ENCODE measurements at regions not wholly inside any gene's neighbourhood (a gene's known extent, or its start where the extent isn't known, plus 50 kb on each side); places are given as distances from the start of the nearest gene placed in this dataset.
"Not testable (repeated sequence)": the region's sequence is repeated elsewhere in the genome, so short reads cannot be mapped to it uniquely, and the experiment has no call there.

- no peak for DNase-seq
Measured at GRCh38 chr3:176619833-176620232, 577.4 kb downstream of the TBL1XR1 start.

- DNase-seq, result no peak
Measured at GRCh38 chr3:176615826-176616225, 581.5 kb downstream of the TBL1XR1 start.

GRCh38 chr3:176611703-176612102 lies 585.6 kb downstream of the TBL1XR1 start:
- no peak for DNase-seq

GRCh38 chr3:176609361-176609760 lies 587.9 kb downstream of the TBL1XR1 start:
- no peak for DNase-seq

- DNase-seq, result not testable (repeated sequence)
Measured at GRCh38 chr3:176605553-176605952, 591.7 kb downstream of the TBL1XR1 start.

- no peak for DNase-seq
Measured at GRCh38 chr3:176595307-176595706, 602.0 kb downstream of the TBL1XR1 start.

- DNase-seq, result peak; percentile 30
Measured at GRCh38 chr3:176590722-176591121, 606.6 kb downstream of the TBL1XR1 start.

GRCh38 chr3:176587089-176587488 lies 610.2 kb downstream of the TBL1XR1 start:
- no peak for DNase-seq

- DNase-seq, result no peak
Measured at GRCh38 chr3:176584413-176585176, 612.7 kb downstream of the TBL1XR1 start.

GRCh38 chr3:176583956-176584355 lies 613.3 kb downstream of the TBL1XR1 start:
- DNase-seq, result no peak

GRCh38 chr3:176581589-176581988 lies 615.7 kb downstream of the TBL1XR1 start:
- DNase-seq, result no peak

- DNase-seq, result no peak
Measured at GRCh38 chr3:176579711-176580185, 617.5 kb downstream of the TBL1XR1 start.

- no peak for DNase-seq
Measured at GRCh38 chr3:176578316-176578715, 619.0 kb downstream of the TBL1XR1 start.

GRCh38 chr3:176577447-176577846 lies 619.8 kb downstream of the TBL1XR1 start:
- DNase-seq, result no peak

GRCh38 chr3:176574786-176575185 lies 622.5 kb downstream of the TBL1XR1 start:
- DNase-seq, result no peak

- no peak for DNase-seq
Measured at GRCh38 chr3:176571926-176572325, 625.4 kb downstream of the TBL1XR1 start.

- no peak for DNase-seq
Measured at GRCh38 chr3:176570992-176571391, 626.3 kb downstream of the TBL1XR1 start.

GRCh38 chr3:176568189-176568588 lies 629.1 kb downstream of the TBL1XR1 start:
- DNase-seq, result no peak

GRCh38 chr3:176566757-176567156 lies 630.5 kb downstream of the TBL1XR1 start:
- DNase-seq, result no peak

GRCh38 chr3:176562331-176562730 lies 635.0 kb downstream of the TBL1XR1 start:
- DNase-seq, result no peak

GRCh38 chr3:176561826-176562225 lies 635.5 kb downstream of the TBL1XR1 start:
- DNase-seq, result no peak

- DNase-seq, result no peak
Measured at GRCh38 chr3:176554791-176555654, 642.3 kb downstream of the TBL1XR1 start.

- no peak for DNase-seq
Measured at GRCh38 chr3:176554264-176554663, 643.0 kb downstream of the TBL1XR1 start.

- DNase-seq, result no peak
Measured at GRCh38 chr3:176526942-176527341, 670.3 kb downstream of the TBL1XR1 start.
